CD4-positive, alpha-beta T cell (primary cell): ENCODE measurements at regions not wholly inside any gene's neighbourhood (a gene's known extent, or its start where the extent isn't known, plus 50 kb on each side); places are given as distances from the start of the nearest gene placed in this dataset.

Experiments
- ATAC-seq: fragments of 200-7000 bp; cut with Tn5 transposase; one replicate; pipeline ENCODE4 v1.10.0; 2022; ENCODE audit warnings: mild to moderate bottlenecking; ENCODE audit not compliant: poor library complexity
- CTCF ChIA-PET: fragments of 350-600 bp; sonication (Branson Sonifier 250); formaldehyde crosslinking; loops from one replicate; lab custom pipeline; 2021; ENCODE audit warnings: antibody characterized with exemption, inconsistent platforms; lab: Charles Lee
- POLR2A ChIA-PET: fragments of 350-600 bp; sonication (Branson Sonifier 250); formaldehyde crosslinking; loops from one replicate; lab custom pipeline; 2021; ENCODE audit warnings: antibody characterized with exemption, inconsistent platforms; lab: Charles Lee
- DNase-seq, 14 experiments: peaks; one replicate each; pipeline ENCODE4 v3.0.0-alpha.2; 2013 to 2020; ENCODE audit warnings: mixed read lengths in 2 of 14
- H3K27ac ChIP-seq, 2 donors: one replicate each; pipeline versions ENCODE4 v1.5.1 to v1.7.0; 2013; ENCODE audit warnings: low read length in 2 of 2, low read depth in 1 of 2, mild to moderate bottlenecking in 1 of 2
- H3K27me3 ChIP-seq, 2 experiments: 1 replicate in 1 of 2; 2 replicates in 1 of 2; pipeline versions ENCODE4 v1.6.1 to v1.7.0; 2013; ENCODE audit warnings: low read length in 2 of 2, control low read depth in 1 of 2, mild to moderate bottlenecking in 1 of 2, moderate library complexity in 1 of 2; ENCODE audit not compliant: insufficient read depth in 2 of 2, control insufficient read depth in 1 of 2
- H3K36me3 ChIP-seq: one replicate; pipeline ENCODE4 v1.6.1; 2013; ENCODE audit warnings: low read length, control low read depth; ENCODE audit not compliant: insufficient read depth
- H3K4me1 ChIP-seq: one replicate; pipeline ENCODE4 v1.6.1; 2013; ENCODE audit warnings: low read length, control low read depth; ENCODE audit not compliant: insufficient read depth
- H3K4me3 ChIP-seq: one replicate; pipeline ENCODE4 v1.5.1; 2013; ENCODE audit warnings: mild to moderate bottlenecking, low read length, moderate library complexity
- H3K9me3 ChIP-seq, 2 experiments: 1 replicate in 1 of 2; 2 replicates in 1 of 2; pipeline versions ENCODE4 v1.6.1 to v1.7.0; 2013; ENCODE audit warnings: low read length in 2 of 2, mild to moderate bottlenecking in 2 of 2, control low read depth in 1 of 2, moderate library complexity in 1 of 2; ENCODE audit not compliant: control insufficient read depth in 1 of 2, insufficient read depth in 1 of 2
- H3K27ac Mint-ChIP-seq: one replicate; pipeline ENCODE4 v1.8.0; 2020; ENCODE audit warnings: mixed read lengths
- H3K27me3 Mint-ChIP-seq: one replicate; pipeline ENCODE4 v1.8.0; 2021; ENCODE audit warnings: mixed read lengths
- H3K36me3 Mint-ChIP-seq: one replicate; pipeline ENCODE4 v1.8.0; 2021; ENCODE audit warnings: low read depth, mixed read lengths
- H3K4me1 Mint-ChIP-seq: one replicate; pipeline ENCODE4 v1.8.0; 2021; ENCODE audit warnings: low read depth, mixed read lengths
- H3K4me3 Mint-ChIP-seq: one replicate; pipeline ENCODE4 v1.8.0; 2020; ENCODE audit warnings: mild to moderate bottlenecking, mixed read lengths
- H3K9me3 Mint-ChIP-seq: one replicate; pipeline ENCODE4 v1.8.0; 2020; ENCODE audit warnings: mixed read lengths
- CTCF ChIP-seq: fragments of 200-600 bp; IDR thresholded peaks from one replicate; pipeline ENCODE4 v1.8.0; 2022; ENCODE audit warnings: antibody characterized with exemption, mild to moderate bottlenecking
- intact Hi-C, 2 experiments: fragments of 100-400 bp; cut with DNase I in 1 of 2; cut with micrococcal nuclease in 1 of 2; formaldehyde crosslinking; loops; one replicate each; pipeline versions ENCODE4 v1.15.1 to v1.9.0; 2023 to 2025; cut with DNase I, micrococcal nuclease

GRCh38 chr15:26477044-26477443 is 295.8 kb downstream of the GABRB3 start:
- Mint-ChIP-seq H3K27ac (no peak overlapping the region), H3K36me3 (no peaks in the 10 kb centered on the region), H3K4me3 (no peak overlapping the region), H3K9me3 (peaks cover 12% of the 10 kb centered on the region), H3K4me1 (no peaks in the 10 kb centered on the region), H3K27me3 (no peaks in the 10 kb centered on the region)
- Histone ChIP-seq H3K27ac (no peak overlapping the region), H3K9me3 (peaks cover 0 to 8% of the 10 kb centered on the region in 2 experiments), H3K4me3 (no peak overlapping the region), H3K27me3 (no peaks in the 10 kb centered on the region), H3K36me3 (no peaks in the 10 kb centered on the region), H3K4me1 (no peaks in the 10 kb centered on the region)
- ChIA-PET CTCF (no interaction called here), POLR2A (no interaction called here)
- intact Hi-C loops = no loop called here
- DNase-seq (no peak), ATAC-seq (no peak)
- no peak for TF ChIP-seq CTCF

- TF ChIP-seq CTCF = no peak
- H3K4me1 Mint-ChIP-seq = no peaks in the 10 kb centered on the region
- Histone ChIP-seq H3K9me3 (peaks cover 0 to 13% of the 10 kb centered on the region in 2 experiments), H3K27ac (no peak overlapping the region), H3K4me1 (no peaks in the 10 kb centered on the region), H3K27me3 (no peaks in the 10 kb centered on the region), H3K4me3 (no peak overlapping the region), H3K36me3 (no peaks in the 10 kb centered on the region)
- intact Hi-C loops = no loop called here
- H3K9me3 Mint-ChIP-seq = peaks cover 10% of the 10 kb centered on the region
- CTCF ChIA-PET = no interaction called here
- no peaks in the 10 kb centered on the region for H3K36me3 Mint-ChIP-seq
- DNase-seq = no peak
- H3K4me3 Mint-ChIP-seq = no peak overlapping the region
- H3K27ac Mint-ChIP-seq = no peak overlapping the region
- H3K27me3 Mint-ChIP-seq = no peaks in the 10 kb centered on the region
- POLR2A ChIA-PET = no interaction called here
- no peak for ATAC-seq
Observed at GRCh38 chr15:26475554-26475953, 297.3 kb downstream of the GABRB3 start.

GRCh38 chr15:26472661-26473060 is 300.2 kb downstream of the GABRB3 start:
- ATAC-seq (no peak), DNase-seq (no peak)
- intact Hi-C loops = no loop called here
- peaks cover 19% of the 10 kb centered on the region for H3K9me3 Mint-ChIP-seq
- H3K36me3 Mint-ChIP-seq = no peaks in the 10 kb centered on the region
- no peaks in the 10 kb centered on the region for H3K4me1 ChIP-seq
- CTCF ChIA-PET = no interaction called here
- no peaks in the 10 kb centered on the region for H3K36me3 ChIP-seq
- H3K27me3 Mint-ChIP-seq = no peaks in the 10 kb centered on the region
- no peak overlapping the region for H3K4me3 ChIP-seq
- no peak overlapping the region for H3K4me3 Mint-ChIP-seq
- TF ChIP-seq CTCF = no peak
- POLR2A ChIA-PET = no interaction called here
- no peaks in the 10 kb centered on the region for H3K4me1 Mint-ChIP-seq
- no peak overlapping the region for H3K27ac ChIP-seq
- no peak overlapping the region for H3K27ac Mint-ChIP-seq
- H3K9me3 ChIP-seq = peaks cover 4 to 19% of the 10 kb centered on the region in 2 experiments
- H3K27me3 ChIP-seq = no peaks in the 10 kb centered on the region
